SK-N-SH treated with all-trans-retinoic acid at 6 μM for 48 hours (cell line): ENCODE measurements at regions not wholly inside any gene's neighbourhood (a gene's known extent, or its start where the extent isn't known, plus 50 kb on each side); places are given as distances from the start of the nearest gene placed in this dataset.

Source experiments
- ARNTL ChIP-seq: fragments of 450-650 bp; formaldehyde crosslinking; IDR thresholded peaks from 2 replicates; pipeline ENCODE4 v1.5.0; 2020; ENCODE audit warnings: low read depth, mild to moderate bottlenecking, moderate library complexity, borderline replicate concordance
- BACH2 ChIP-seq: fragments of 250-450 bp; sonication (Bioruptor Pico); IDR thresholded peaks from 2 replicates; pipeline ENCODE4 v1.9.0; 2021; ENCODE audit warnings: mild to moderate bottlenecking, borderline replicate concordance
- CSDC2 ChIP-seq: fragments of 250-450 bp; sonication (Bioruptor Pico); IDR thresholded peaks from 2 replicates; pipeline ENCODE4 v1.5.0; 2020; ENCODE audit warnings: mild to moderate bottlenecking, moderate library complexity
- ESRRG ChIP-seq: fragments of 250-450 bp; sonication (Bioruptor Pico); IDR thresholded peaks from 2 replicates; pipeline ENCODE4 v1.6.1; 2021; ENCODE audit warnings: mild to moderate bottlenecking
- GLIS3 ChIP-seq: fragments of 250-450 bp; sonication (Bioruptor Pico); IDR thresholded peaks from 2 replicates; pipeline ENCODE4 v1.5.0; 2020; ENCODE audit warnings: mild to moderate bottlenecking, moderate library complexity
- OSR1 ChIP-seq: fragments of 250-450 bp; sonication (Bioruptor Pico); IDR thresholded peaks from 2 replicates; pipeline ENCODE4 v1.8.0; 2022; ENCODE audit warnings: moderate library complexity, mild to moderate bottlenecking, inconsistent platforms
- POU6F1 ChIP-seq: fragments of 250-450 bp; sonication (Bioruptor Pico); IDR thresholded peaks from 2 replicates; pipeline ENCODE4 v1.8.0; 2021; ENCODE audit warnings: low read depth, mild to moderate bottlenecking, moderate library complexity, borderline replicate concordance
- RARB ChIP-seq: fragments of 250-450 bp; sonication (Bioruptor Pico); IDR thresholded peaks from 2 replicates; pipeline ENCODE4 v1.8.0; 2021; ENCODE audit warnings: mild to moderate bottlenecking, moderate library complexity
- TSHZ2 ChIP-seq: fragments of 250-450 bp; sonication (Bioruptor Pico); IDR thresholded peaks from 2 replicates; pipeline ENCODE4 v1.5.0; 2020; ENCODE audit warnings: mild to moderate bottlenecking, moderate library complexity
- TF ChIP-seq, protein P1 (sequence below): fragments of 250-450 bp; sonication (Bioruptor Pico); IDR thresholded peaks from 2 replicates; pipeline ENCODE4 v1.5.1; 2020; ENCODE audit warnings: low read depth, mild to moderate bottlenecking, moderate library complexity
- TF ChIP-seq, protein P2 (sequence below): fragments of 250-450 bp; sonication (Bioruptor Pico); IDR thresholded peaks from 2 replicates; pipeline ENCODE4 v1.8.0; 2020; ENCODE audit warnings: mild to moderate bottlenecking, moderate library complexity, borderline replicate concordance

GRCh38 chr11:98964146-98964545 is 56.6 kb upstream of the CNTN5 start:
- TF ChIP-seq, protein P1, sequence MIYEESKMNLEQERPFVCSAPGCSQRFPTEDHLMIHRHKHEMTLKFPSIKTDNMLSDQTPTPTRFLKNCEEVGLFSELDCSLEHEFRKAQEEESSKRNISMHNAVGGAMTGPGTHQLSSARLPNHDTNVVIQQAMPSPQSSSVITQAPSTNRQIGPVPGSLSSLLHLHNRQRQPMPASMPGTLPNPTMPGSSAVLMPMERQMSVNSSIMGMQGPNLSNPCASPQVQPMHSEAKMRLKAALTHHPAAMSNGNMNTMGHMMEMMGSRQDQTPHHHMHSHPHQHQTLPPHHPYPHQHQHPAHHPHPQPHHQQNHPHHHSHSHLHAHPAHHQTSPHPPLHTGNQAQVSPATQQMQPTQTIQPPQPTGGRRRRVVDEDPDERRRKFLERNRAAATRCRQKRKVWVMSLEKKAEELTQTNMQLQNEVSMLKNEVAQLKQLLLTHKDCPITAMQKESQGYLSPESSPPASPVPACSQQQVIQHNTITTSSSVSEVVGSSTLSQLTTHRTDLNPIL (CRISPR knock-in tag): no peak
- TF ChIP-seq ESRRG (CRISPR knock-in tag) (no peak), GLIS3 (CRISPR knock-in tag) (no peak), TSHZ2 (CRISPR knock-in tag) (no peak), OSR1 (CRISPR knock-in tag) (no peak), RARB (CRISPR knock-in tag) (no peak), CSDC2 (CRISPR knock-in tag) (no peak), ARNTL (CRISPR knock-in tag) (no peak), POU6F1 (no peak), BACH2 (CRISPR knock-in tag) (no peak)
- TF ChIP-seq, protein P2, sequence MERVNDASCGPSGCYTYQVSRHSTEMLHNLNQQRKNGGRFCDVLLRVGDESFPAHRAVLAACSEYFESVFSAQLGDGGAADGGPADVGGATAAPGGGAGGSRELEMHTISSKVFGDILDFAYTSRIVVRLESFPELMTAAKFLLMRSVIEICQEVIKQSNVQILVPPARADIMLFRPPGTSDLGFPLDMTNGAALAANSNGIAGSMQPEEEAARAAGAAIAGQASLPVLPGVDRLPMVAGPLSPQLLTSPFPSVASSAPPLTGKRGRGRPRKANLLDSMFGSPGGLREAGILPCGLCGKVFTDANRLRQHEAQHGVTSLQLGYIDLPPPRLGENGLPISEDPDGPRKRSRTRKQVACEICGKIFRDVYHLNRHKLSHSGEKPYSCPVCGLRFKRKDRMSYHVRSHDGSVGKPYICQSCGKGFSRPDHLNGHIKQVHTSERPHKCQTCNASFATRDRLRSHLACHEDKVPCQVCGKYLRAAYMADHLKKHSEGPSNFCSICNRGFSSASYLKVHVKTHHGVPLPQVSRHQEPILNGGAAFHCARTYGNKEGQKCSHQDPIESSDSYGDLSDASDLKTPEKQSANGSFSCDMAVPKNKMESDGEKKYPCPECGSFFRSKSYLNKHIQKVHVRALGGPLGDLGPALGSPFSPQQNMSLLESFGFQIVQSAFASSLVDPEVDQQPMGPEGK (CRISPR knock-in tag): no peak
